Ovary (tissue), 3 donors: ENCODE measurements at regions not wholly inside any gene's neighbourhood (a gene's known extent, or its start where the extent isn't known, plus 50 kb on each side); places are given as distances from the start of the nearest gene placed in this dataset.

ENCODE experiments used
- CTCF ChIP-seq, 3 donors: fragments of 450-650 bp in 2 of 3; fragments of 200-600 bp in 1 of 3; IDR thresholded peaks; one replicate each; pipeline versions ENCODE4 v1.5.1 to v1.8.0; 2016 to 2022; ENCODE audit warnings: antibody characterized with exemption in 3 of 3, mild to moderate bottlenecking in 1 of 3
- EP300 ChIP-seq: sonication (generic); formaldehyde crosslinking; IDR thresholded peaks from one replicate; pipeline ENCODE4 v1.6.1; 2017; ENCODE audit warnings: antibody characterized with exemption
- POLR2A ChIP-seq: fragments of 450-650 bp; IDR thresholded peaks from one replicate; pipeline ENCODE4 v1.6.1; 2017; ENCODE audit warnings: antibody characterized with exemption, mild to moderate bottlenecking, moderate library complexity
- donor health status: DM: no; HTN: no; CAD: no.

DNA sequence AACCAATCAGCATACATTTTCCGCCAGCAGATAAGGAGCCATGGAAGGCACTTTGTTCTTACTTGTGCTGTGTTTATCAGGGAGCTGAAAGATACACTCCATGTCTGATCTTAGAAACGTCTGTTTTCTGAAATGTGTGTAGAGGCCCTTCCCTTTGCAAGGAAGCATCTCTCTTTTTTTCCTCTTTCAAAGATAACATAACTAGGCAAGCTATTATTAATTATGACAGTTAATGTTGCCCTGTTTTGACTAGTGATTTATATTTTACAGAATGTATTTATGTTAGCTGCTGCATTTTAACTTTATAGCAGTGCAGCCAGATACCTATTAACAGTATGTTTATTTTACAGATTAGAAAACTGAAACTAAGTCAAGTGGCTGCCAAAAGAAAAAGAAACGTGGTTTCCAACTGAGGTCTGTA is 683.2 kb upstream of the IGFBP3 start:
- TF ChIP-seq CTCF (IDR thresholded peaks at IDR 0.05): no peak
- TF ChIP-seq POLR2A: no peak
- no peak for TF ChIP-seq EP300
